GM12878 (cell line): ENCODE measurements at regions not wholly inside any gene's neighbourhood (a gene's known extent, or its start where the extent isn't known, plus 50 kb on each side); places are given as distances from the start of the nearest gene placed in this dataset.

Source experiments
- ATAC-seq: fragments of 200-7000 bp; cut with Tn5 transposase; 3 replicates; pipeline ENCODE4 v1.9.1; 2020; ENCODE audit warnings: mild to moderate bottlenecking, moderate library complexity
- BruUV-seq: library from RNA; stranded (reverse); fragments of 400-500 nt; replicated peaks from 2 replicates; lab custom pipeline; 2021; lab: Mats Ljungman, UMichigan
- CTCF ChIA-PET: fragments of 300-600 bp; sonication (Branson Sonifier 250); formaldehyde crosslinking; extraction: SDS; loops from one replicate; lab custom pipeline; 2021; ENCODE audit warnings: inconsistent platforms; lab: Yijun Ruan, JAX
- POLR2A ChIA-PET: fragments of 350-600 bp; formaldehyde crosslinking; extraction: SDS; loops from one replicate; lab custom pipeline; 2021; ENCODE audit warnings: inconsistent platforms; lab: Charles Lee
- RAD21 ChIA-PET: fragments of 300-600 bp; sonication (Branson Sonifier 250); formaldehyde crosslinking; loops from one replicate; lab custom pipeline; 2023; ENCODE audit warnings: antibody characterized with exemption; ENCODE audit not compliant: unreplicated experiment; lab: Charles Lee
- SMC1A ChIA-PET: fragments of 300-600 bp; sonication (Branson Sonifier 250); formaldehyde crosslinking; loops from one replicate; lab custom pipeline; 2023; ENCODE audit not compliant: unreplicated experiment, uncharacterized antibody; lab: Charles Lee
- DNase-seq: peaks from one replicate; pipeline ENCODE4 v3.0.0-alpha.2; 2011; ENCODE audit warnings: low read depth, low spot score
- FAIRE-seq: peaks from 3 replicates; lab custom pipeline; 2011; peaks lifted over from hg19 to GRCh38; lab: Jason Lieb, UNC
- H2AFZ ChIP-seq: 2 replicates; pipeline ENCODE4 v1.6.0; 2011; ENCODE audit warnings: low read depth, low read length, control low read depth; ENCODE audit not compliant: control insufficient read depth
- H3K27ac ChIP-seq: 2 replicates; pipeline ENCODE4 v1.5.1; 2011; ENCODE audit warnings: control low read depth; ENCODE audit not compliant: control insufficient read depth, insufficient read depth
- H3K27me3 ChIP-seq, 2 experiments: replicated peaks in 1 of 2; 2 replicates each; pipeline versions ENCODE4 v1.6.0 to v1.6.1; 2011; ENCODE audit warnings: low read length in 1 of 2; ENCODE audit not compliant: control insufficient read depth in 2 of 2, insufficient read depth in 2 of 2
- H3K36me3 ChIP-seq, 2 experiments: 2 replicates each; pipeline ENCODE4 v1.5.1; 2011; ENCODE audit warnings: low read length in 1 of 2; ENCODE audit not compliant: control insufficient read depth in 2 of 2, insufficient read depth in 2 of 2
- H3K4me1 ChIP-seq: 2 replicates; pipeline ENCODE4 v1.6.1; 2011; ENCODE audit warnings: mild to moderate bottlenecking, low read length, moderate library complexity, mixed read lengths; ENCODE audit not compliant: control insufficient read depth, insufficient read depth
- H3K4me2 ChIP-seq: 2 replicates; pipeline ENCODE4 v1.6.0; 2011; ENCODE audit warnings: control low read depth; ENCODE audit not compliant: control insufficient read depth, insufficient read depth
- H3K4me3 ChIP-seq: fragments of 200-600 bp; sonication (generic); 2 replicates; pipeline ENCODE4 v1.5.1; 2016
- H3K79me2 ChIP-seq: 2 replicates; pipeline ENCODE4 v1.6.0; 2011; ENCODE audit warnings: low read length; ENCODE audit not compliant: control insufficient read depth, insufficient read depth
- H3K9ac ChIP-seq: 2 replicates; pipeline ENCODE4 v1.8.0; 2011; ENCODE audit warnings: low read length, control low read depth, mixed read lengths; ENCODE audit not compliant: control insufficient read depth, insufficient read depth
- H3K9me3 ChIP-seq: replicated peaks from 3 replicates; pipeline ENCODE4 v1.5.1; 2011; ENCODE audit warnings: mild to moderate bottlenecking, low read length; ENCODE audit not compliant: control insufficient read depth, insufficient read depth
- H4K20me1 ChIP-seq: 2 replicates; pipeline ENCODE4 v1.6.0; 2011; ENCODE audit not compliant: control insufficient read depth, insufficient read depth
- CBFB ChIP-seq: IDR thresholded peaks from 2 replicates; pipeline ENCODE4 v1.6.1; 2016; ENCODE audit warnings: antibody characterized with exemption, low read depth
- DPF2 ChIP-seq: fragments of 450-650 bp; IDR thresholded peaks from 2 replicates; pipeline ENCODE4 v1.6.1; 2017; ENCODE audit warnings: mild to moderate bottlenecking
- E2F4 ChIP-seq: IDR thresholded peaks from 2 replicates; pipeline ENCODE4 v1.6.1; 2012; ENCODE audit warnings: low read depth, low read length, improper control_type of control experiment
- JUND ChIP-seq: IDR thresholded peaks from 2 replicates; pipeline ENCODE4 v1.6.1; 2012; ENCODE audit warnings: low read depth, mild to moderate bottlenecking, low read length, improper control_type of control experiment, moderate library complexity
- MAX ChIP-seq: IDR thresholded peaks from 2 replicates; pipeline ENCODE4 v1.6.1; 2012; ENCODE audit warnings: low read depth, low read length, improper control_type of control experiment
- MEF2B ChIP-seq: fragments of 450-650 bp; IDR thresholded peaks from 2 replicates; pipeline ENCODE4 v1.6.1; 2018; ENCODE audit warnings: mild to moderate bottlenecking, moderate library complexity; ENCODE audit not compliant: partially characterized antibody, poor library complexity, severe bottlenecking
- MLLT1 ChIP-seq: fragments of 450-650 bp; IDR thresholded peaks from 2 replicates; pipeline ENCODE4 v1.6.1; 2016; ENCODE audit warnings: mild to moderate bottlenecking
- NBN ChIP-seq: fragments of 450-650 bp; IDR thresholded peaks from 2 replicates; pipeline ENCODE4 v1.6.1; 2016
- POU2F2 ChIP-seq: IDR thresholded peaks from 3 replicates; pipeline ENCODE4 v1.6.1; 2011; ENCODE audit warnings: low read depth, mild to moderate bottlenecking, low read length, borderline replicate concordance
- PRDM15 ChIP-seq: fragments of 450-650 bp; formaldehyde crosslinking; IDR thresholded peaks from 2 replicates; pipeline ENCODE4 v1.4.0; 2020; ENCODE audit warnings: mild to moderate bottlenecking, moderate library complexity
- RB1 ChIP-seq: fragments of 450-650 bp; formaldehyde crosslinking; IDR thresholded peaks from 2 replicates; pipeline ENCODE4 v1.6.1; 2017; ENCODE audit warnings: mild to moderate bottlenecking, borderline replicate concordance
- TBL1XR1 ChIP-seq: IDR thresholded peaks from 2 replicates; pipeline ENCODE4 v1.6.1; 2012; ENCODE audit warnings: low read depth, low read length, improper control_type of control experiment
- ZBTB40 ChIP-seq: fragments of 450-650 bp; IDR thresholded peaks from 2 replicates; pipeline ENCODE4 v1.6.1; 2016; ENCODE audit warnings: mild to moderate bottlenecking, moderate library complexity, borderline replicate concordance
- ZNF24 ChIP-seq: fragments of 450-650 bp; IDR thresholded peaks from 2 replicates; pipeline ENCODE4 v1.6.1; 2017; ENCODE audit warnings: antibody characterized with exemption, mild to moderate bottlenecking
- ZNF274 ChIP-seq: IDR thresholded peaks from one replicate; pipeline ENCODE4 v1.8.0; 2011; ENCODE audit not compliant: insufficient read length, insufficient read depth
- WGBS: methylation state at CpG from one replicate; pipeline ENCODE4 v1.1.6; 2016; ENCODE audit warnings: low lambda C conversion rate; ENCODE audit not compliant: insufficient replicate concordance, insufficient coverage; ENCODE audit errors: missing lambda C conversion rate; 5-methylcytosine and 5-hydroxymethylcytosine counted together
- in situ Hi-C: fragments of 300-500 bp; cut with MboI; formaldehyde crosslinking; loops from 9 replicates; pipeline ENCODE4 v1.14.3; 2018; ENCODE audit warnings: mixed read lengths
- intact Hi-C: fragments of 100-400 bp; cut with micrococcal nuclease; formaldehyde crosslinking; loops from one replicate; pipeline ENCODE4 v1.14.2; 2022; ENCODE audit not compliant: unreplicated experiment

- no TSS peak for BruUV-seq
- no peak overlapping the region for H3K4me2 ChIP-seq
- CTCF ChIA-PET: interaction anchor here (0.6 to 1.0 kb wide), 2 partner anchors 216 to 249 kb away, joined by 3 to 5 read pairs; no protein-coding TSS in a partner anchor
- no peak for TF ChIP-seq E2F4
- no peak for TF ChIP-seq MLLT1
- no peak for TF ChIP-seq ZBTB40
- no peak for TF ChIP-seq MAX
- no peak for TF ChIP-seq DPF2
- no peak for TF ChIP-seq CBFB
- no peak for TF ChIP-seq PRDM15 (CRISPR knock-in tag)
- no peak for TF ChIP-seq POU2F2
- no peak for TF ChIP-seq JUND
- no peak for TF ChIP-seq MEF2B
- TF ChIP-seq ZNF24: no peak
- TF ChIP-seq ZNF274: no peak
- TF ChIP-seq NBN: no peak
- no peak for TF ChIP-seq RB1
- TF ChIP-seq TBL1XR1: no peak
Measured at GRCh38 chr2:196535061-196535460, 104.5 kb upstream of the CCDC150 start.

More at GRCh38 chr2:196535061-196535460, 104.5 kb upstream of the CCDC150 start:
- H3K9me3 ChIP-seq: no peaks in the 10 kb centered on the region; the same call in 2 of the 3 replicates
- no peaks in the 10 kb centered on the region for H4K20me1 ChIP-seq
- intact Hi-C loops (no loop called here), in situ Hi-C loops (no loop called here)
- ChIA-PET POLR2A (no interaction called here), SMC1A (no interaction called here), RAD21 (no interaction called here)
- WGBS: 62% methylated on average over 3 of the region's 3 CpGs
- H3K9ac ChIP-seq: no peak overlapping the region
- no peaks in the 10 kb centered on the region for H3K36me3 ChIP-seq
- no peak for ATAC-seq
- no peak overlapping the region for H2AFZ ChIP-seq
- no peak overlapping the region for H3K4me3 ChIP-seq
- H3K79me2 ChIP-seq: no peaks in the 10 kb centered on the region
- H3K27ac ChIP-seq: no peak overlapping the region
- 0 out of 2 replicates have a peak, but pooled peaks cover 3% of the 10 kb centered on the region for H3K4me1 ChIP-seq
- no peaks in the 10 kb centered on the region; a peak in 1 of 4 replicates for H3K27me3 ChIP-seq
- no peak for DNase-seq
- FAIRE-seq: no peak
